SK-N-SH (cell line): ENCODE measurements at regions not wholly inside any gene's neighbourhood (a gene's known extent, or its start where the extent isn't known, plus 50 kb on each side); places are given as distances from the start of the nearest gene placed in this dataset.
A peak's percentile ranks its signal among the peaks of the same experiment; 100 is the strongest.

Experiments used
- CTCF ChIA-PET: fragments of 300-600, 350-600 bp; formaldehyde crosslinking; extraction: SDS; loops from one replicate; lab custom pipeline; 2021; lab: Yijun Ruan, JAX
- POLR2A ChIA-PET: fragments of 350-600 bp; sonication (Branson Sonifier 250); formaldehyde crosslinking; extraction: SDS; loops from one replicate; lab custom pipeline; 2020; ENCODE audit warnings: antibody characterized with exemption, inconsistent platforms; lab: Yijun Ruan, JAX
- DNase-seq: peaks from one replicate; pipeline ENCODE4 v3.0.0; 2012
- H2AFZ ChIP-seq: fragments of 200-600 bp; sonication (generic); 2 replicates; pipeline ENCODE4 v1.8.1; 2016; ENCODE audit warnings: antibody characterized with exemption, mild to moderate bottlenecking, low read depth
- H3F3A ChIP-seq: fragments of 200-600 bp; sonication (generic); replicated peaks from 2 replicates; pipeline ENCODE3; 2016; ENCODE audit warnings: antibody characterized with exemption, mild to moderate bottlenecking; ENCODE audit not compliant: insufficient read depth
- H3K27ac ChIP-seq, 2 experiments: fragments of 200-500 bp in 1 of 2; fragments of 200-600 bp in 1 of 2; sonication (Bioruptor generic) in 1 of 2; sonication (generic), shearing (Covaris generic) in 1 of 2; 2 replicates each; pipeline versions ENCODE4 v1.5.1 to v1.6.1; 2014 to 2016; ENCODE audit warnings: low read depth in 2 of 2, inconsistent platforms in 1 of 2, low read length in 1 of 2, mild to moderate bottlenecking in 1 of 2, mixed read lengths in 1 of 2
- H3K27me3 ChIP-seq: fragments of 200-600 bp; sonication (generic), shearing (Covaris generic); 2 replicates; pipeline ENCODE4 v1.6.1; 2016; ENCODE audit warnings: mixed run types; ENCODE audit not compliant: insufficient read depth
- H3K36me3 ChIP-seq, 2 experiments: fragments of 200-500 bp in 1 of 2; fragments of 200-600 bp in 1 of 2; sonication (Bioruptor generic) in 1 of 2; sonication (generic) in 1 of 2; replicated peaks in 1 of 2; 2 replicates each; pipeline versions ENCODE3 to v1.5.1; 2014 to 2016; ENCODE audit warnings: low read length in 1 of 2, mild to moderate bottlenecking in 1 of 2; ENCODE audit not compliant: insufficient read depth in 2 of 2, control insufficient read depth in 1 of 2
- H3K4me1 ChIP-seq, 2 experiments: fragments of 200-500 bp in 1 of 2; fragments of 200-600 bp in 1 of 2; sonication (Bioruptor generic) in 1 of 2; sonication (generic), shearing (Covaris generic) in 1 of 2; 2 replicates each; pipeline versions ENCODE4 v1.5.1 to v1.6.1; 2014 to 2016; ENCODE audit warnings: low read depth in 1 of 2, low read length in 1 of 2, mixed run types in 1 of 2; ENCODE audit not compliant: insufficient read depth in 2 of 2, control insufficient read depth in 1 of 2
- H3K4me2 ChIP-seq: fragments of 200-600 bp; sonication (generic), shearing (Covaris generic); 2 replicates; pipeline ENCODE4 v1.6.1; 2017; ENCODE audit warnings: mixed run types
- H3K4me3 ChIP-seq, 2 experiments: fragments of 200-500 bp in 1 of 2; fragments of 200-600 bp in 1 of 2; sonication (Bioruptor generic) in 1 of 2; sonication (generic), shearing (Covaris generic) in 1 of 2; 2 replicates each; pipeline versions ENCODE4 v1.5.1 to v1.8.1; 2014 to 2016; ENCODE audit warnings: low read depth in 2 of 2, inconsistent platforms in 1 of 2, low read length in 1 of 2, mild to moderate bottlenecking in 1 of 2, mixed read lengths in 1 of 2, moderate library complexity in 1 of 2
- H3K79me2 ChIP-seq: fragments of 200-600 bp; sonication (generic); 2 replicates; pipeline ENCODE4 v1.8.1; 2017; ENCODE audit warnings: mild to moderate bottlenecking; ENCODE audit not compliant: insufficient read depth
- H3K9ac ChIP-seq: fragments of 200-600 bp; sonication (generic); 2 replicates; pipeline ENCODE4 v1.6.1; 2017; ENCODE audit warnings: mixed run types
- H3K9me2 ChIP-seq: fragments of 200-600 bp; sonication (generic); 2 replicates; pipeline ENCODE4 v1.6.1; 2017; ENCODE audit warnings: mixed run types
- H3K9me3 ChIP-seq: fragments of 200-600 bp; sonication (generic); 2 replicates; pipeline ENCODE4 v1.6.1; 2017; ENCODE audit warnings: mixed run types, mild to moderate bottlenecking, moderate library complexity
- H4K20me1 ChIP-seq: fragments of 200-600 bp; sonication (generic); 2 replicates; pipeline ENCODE4 v1.6.1; 2017; ENCODE audit warnings: mild to moderate bottlenecking, mixed run types; ENCODE audit not compliant: insufficient read depth
- CHD2 ChIP-seq: fragments of 150-350 bp; IDR thresholded peaks from 2 replicates; pipeline ENCODE4 v1.6.1; 2018; ENCODE audit warnings: low read length; ENCODE audit not compliant: partially characterized antibody
- EP300 ChIP-seq, 2 experiments: IDR thresholded peaks; 2 replicates each; pipeline versions ENCODE4 v1.4.0 to v1.6.1; 2012; ENCODE audit warnings: borderline replicate concordance in 1 of 2, low read depth in 1 of 2, low read length in 1 of 2
- EZH2phosphoT487 ChIP-seq: fragments of 200-600 bp; sonication (generic); IDR thresholded peaks from 2 replicates; pipeline ENCODE4 v1.6.1; 2017; ENCODE audit warnings: low read depth, mixed run types, mild to moderate bottlenecking, antibody characterized with exemption, moderate library complexity, borderline replicate concordance
- FOSL2 ChIP-seq: IDR thresholded peaks from 2 replicates; pipeline ENCODE4 v1.4.0; 2012; ENCODE audit warnings: low read depth, mild to moderate bottlenecking, moderate library complexity, borderline replicate concordance
- FOXJ3 ChIP-seq: sonication (generic); formaldehyde crosslinking; IDR thresholded peaks from 2 replicates; pipeline ENCODE4 v1.5.1; 2020; ENCODE audit warnings: mild to moderate bottlenecking, missing genetic modification reagents
- FOXM1 ChIP-seq: IDR thresholded peaks from 2 replicates; pipeline ENCODE4 v1.4.0; 2012; ENCODE audit warnings: low read depth, mild to moderate bottlenecking
- JUND ChIP-seq: IDR thresholded peaks from 2 replicates; pipeline ENCODE4 v1.4.0; 2012
- MEF2A ChIP-seq: IDR thresholded peaks from 2 replicates; pipeline ENCODE4 v1.4.0; 2012; ENCODE audit warnings: low read depth, borderline replicate concordance
- MXI1 ChIP-seq: IDR thresholded peaks from 2 replicates; pipeline ENCODE4 v1.6.1; 2012; ENCODE audit warnings: mild to moderate bottlenecking, low read depth, low read length, improper control_type of control experiment
- NRF1 ChIP-seq: IDR thresholded peaks from 2 replicates; pipeline ENCODE4 v1.6.1; 2012; ENCODE audit warnings: low read depth, mild to moderate bottlenecking, low read length
- POLR2AphosphoS5 ChIP-seq: IDR thresholded peaks from 2 replicates; pipeline ENCODE4 v1.6.1; 2012; ENCODE audit warnings: low read depth, low read length
- RAD21 ChIP-seq: IDR thresholded peaks from 2 replicates; pipeline ENCODE4 v1.6.1; 2012; ENCODE audit warnings: mild to moderate bottlenecking, low read length
- RFX5 ChIP-seq: IDR thresholded peaks from 2 replicates; pipeline ENCODE4 v1.6.1; 2012; ENCODE audit warnings: mild to moderate bottlenecking, improper control_type of control experiment, low read length
- SIN3A ChIP-seq: IDR thresholded peaks from 2 replicates; pipeline ENCODE4 v1.6.1; 2012; ENCODE audit warnings: low read depth, mild to moderate bottlenecking, low read length, moderate library complexity, borderline replicate concordance
- SMC3 ChIP-seq: IDR thresholded peaks from 2 replicates; pipeline ENCODE4 v1.6.1; 2012; ENCODE audit warnings: low read depth, low read length, improper control_type of control experiment
- TAF1 ChIP-seq: IDR thresholded peaks from 2 replicates; pipeline ENCODE4 v1.6.1; 2012; ENCODE audit warnings: low read depth, mild to moderate bottlenecking, low read length, moderate library complexity, borderline replicate concordance
- TCF12 ChIP-seq: IDR thresholded peaks from 2 replicates; pipeline ENCODE4 v1.4.0; 2012
- TEAD4 ChIP-seq: IDR thresholded peaks from 2 replicates; pipeline ENCODE4 v1.4.0; 2012; ENCODE audit warnings: mild to moderate bottlenecking, borderline replicate concordance; ENCODE audit not compliant: insufficient read depth
- YY1 ChIP-seq: IDR thresholded peaks from 2 replicates; pipeline ENCODE4 v1.4.0; 2012; ENCODE audit warnings: low read depth, mild to moderate bottlenecking
- WGBS: methylation state at CpG from one replicate; pipeline ENCODE4 v1.1.6; 2017; ENCODE audit warnings: low lambda C conversion rate; 5-methylcytosine and 5-hydroxymethylcytosine counted together
- TF ChIP-seq, protein P1 (sequence below): IDR thresholded peaks from 2 replicates; pipeline ENCODE4 v1.6.1; 2012; ENCODE audit warnings: mild to moderate bottlenecking, low read depth, low read length, moderate library complexity
- TF ChIP-seq, protein P2 (sequence below): IDR thresholded peaks from 2 replicates; pipeline ENCODE4; 2012
- TF ChIP-seq, protein P3 (sequence below): IDR thresholded peaks from 2 replicates; pipeline ENCODE4 v1.4.0; 2012; ENCODE audit warnings: low read depth, borderline replicate concordance
- TF ChIP-seq, protein P4 (sequence below): IDR thresholded peaks from 2 replicates; pipeline ENCODE4 v1.4.0; 2012; ENCODE audit warnings: low read depth, borderline replicate concordance
- TF ChIP-seq, protein P5 (sequence below): fragments of 200-600 bp; sonication (generic); IDR thresholded peaks from 2 replicates; pipeline ENCODE4 v1.6.1; 2017; ENCODE audit warnings: antibody characterized with exemption, mild to moderate bottlenecking, moderate library complexity

DNA sequence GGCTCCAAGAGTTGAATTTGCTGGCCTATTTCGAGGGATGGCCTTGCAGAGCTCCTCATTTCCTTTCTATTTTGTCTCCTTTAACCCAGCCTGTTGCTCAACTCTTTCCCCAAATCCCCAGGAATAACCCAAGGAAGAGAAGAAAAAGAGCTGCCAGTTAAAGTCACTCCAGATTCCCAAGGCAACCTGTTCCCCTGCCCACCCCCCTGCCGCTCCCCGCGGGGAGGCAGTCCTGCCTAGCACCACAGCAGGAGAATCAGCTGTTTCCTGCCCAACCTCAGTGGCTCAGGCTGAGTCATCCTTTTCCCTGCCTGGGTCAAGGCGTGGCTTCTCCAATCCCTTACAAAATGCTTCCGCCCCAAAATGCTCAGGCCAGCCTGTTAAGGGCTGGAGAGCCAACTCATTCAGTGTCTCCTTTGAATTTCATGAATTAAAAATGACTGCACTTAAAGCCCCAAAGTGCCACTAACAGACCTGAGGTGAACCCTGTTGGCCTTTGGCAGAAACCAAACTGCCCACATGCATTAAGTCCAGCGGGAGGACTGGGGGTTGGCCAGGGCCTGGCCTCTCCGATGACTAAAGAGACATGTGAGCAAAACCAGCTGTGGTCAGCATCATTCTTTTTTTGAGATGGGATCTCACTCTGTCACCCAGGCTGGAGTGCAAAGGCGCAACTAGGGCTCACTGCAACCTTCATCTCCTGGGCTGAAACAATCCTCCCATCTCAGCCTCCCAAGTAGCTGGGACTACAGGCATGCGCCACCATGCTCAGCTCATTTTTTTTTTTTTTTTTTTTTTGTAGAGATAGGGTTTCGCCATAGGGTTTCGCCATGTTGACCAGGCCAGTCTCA, 83.2 kb upstream of the KIF5B start:
- H4K20me1 ChIP-seq: no peaks in the 10 kb centered on the region
- H3K9ac ChIP-seq: no peak overlapping the region; the same call in 1 of the 2 replicates
- H3K27me3 ChIP-seq: no peaks in the 10 kb centered on the region
- no peaks in the 10 kb centered on the region for H3K9me2 ChIP-seq
- H3K4me1 ChIP-seq: peaks cover 0 to 6% of the 10 kb centered on the region in 2 experiments; a peak in 1 of 4 replicates
- ChIA-PET POLR2A (no interaction called here), CTCF (no interaction called here)
- peak; percentile 20 for DNase-seq
- WGBS: 35% methylated on average over 12 of the region's 12 CpGs
- H3K9me3 ChIP-seq: no peaks in the 10 kb centered on the region
- peak overlapping the region; percentile 36 to 87; a peak in 3 of 4 replicates for H3K27ac ChIP-seq
- H3K4me2 ChIP-seq: peak overlapping the region; percentile 12
- H3K36me3 ChIP-seq: no peaks in the 10 kb centered on the region
- H2AFZ ChIP-seq: peak overlapping the region; percentile 82
- no peak overlapping the region for H3K4me3 ChIP-seq
- H3F3A ChIP-seq: peaks cover 7% of the 10 kb centered on the region
- no peaks in the 10 kb centered on the region for H3K79me2 ChIP-seq
- TF ChIP-seq, protein P1, sequence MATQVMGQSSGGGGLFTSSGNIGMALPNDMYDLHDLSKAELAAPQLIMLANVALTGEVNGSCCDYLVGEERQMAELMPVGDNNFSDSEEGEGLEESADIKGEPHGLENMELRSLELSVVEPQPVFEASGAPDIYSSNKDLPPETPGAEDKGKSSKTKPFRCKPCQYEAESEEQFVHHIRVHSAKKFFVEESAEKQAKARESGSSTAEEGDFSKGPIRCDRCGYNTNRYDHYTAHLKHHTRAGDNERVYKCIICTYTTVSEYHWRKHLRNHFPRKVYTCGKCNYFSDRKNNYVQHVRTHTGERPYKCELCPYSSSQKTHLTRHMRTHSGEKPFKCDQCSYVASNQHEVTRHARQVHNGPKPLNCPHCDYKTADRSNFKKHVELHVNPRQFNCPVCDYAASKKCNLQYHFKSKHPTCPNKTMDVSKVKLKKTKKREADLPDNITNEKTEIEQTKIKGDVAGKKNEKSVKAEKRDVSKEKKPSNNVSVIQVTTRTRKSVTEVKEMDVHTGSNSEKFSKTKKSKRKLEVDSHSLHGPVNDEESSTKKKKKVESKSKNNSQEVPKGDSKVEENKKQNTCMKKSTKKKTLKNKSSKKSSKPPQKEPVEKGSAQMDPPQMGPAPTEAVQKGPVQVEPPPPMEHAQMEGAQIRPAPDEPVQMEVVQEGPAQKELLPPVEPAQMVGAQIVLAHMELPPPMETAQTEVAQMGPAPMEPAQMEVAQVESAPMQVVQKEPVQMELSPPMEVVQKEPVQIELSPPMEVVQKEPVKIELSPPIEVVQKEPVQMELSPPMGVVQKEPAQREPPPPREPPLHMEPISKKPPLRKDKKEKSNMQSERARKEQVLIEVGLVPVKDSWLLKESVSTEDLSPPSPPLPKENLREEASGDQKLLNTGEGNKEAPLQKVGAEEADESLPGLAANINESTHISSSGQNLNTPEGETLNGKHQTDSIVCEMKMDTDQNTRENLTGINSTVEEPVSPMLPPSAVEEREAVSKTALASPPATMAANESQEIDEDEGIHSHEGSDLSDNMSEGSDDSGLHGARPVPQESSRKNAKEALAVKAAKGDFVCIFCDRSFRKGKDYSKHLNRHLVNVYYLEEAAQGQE: no peak
- TF ChIP-seq, protein P2, sequence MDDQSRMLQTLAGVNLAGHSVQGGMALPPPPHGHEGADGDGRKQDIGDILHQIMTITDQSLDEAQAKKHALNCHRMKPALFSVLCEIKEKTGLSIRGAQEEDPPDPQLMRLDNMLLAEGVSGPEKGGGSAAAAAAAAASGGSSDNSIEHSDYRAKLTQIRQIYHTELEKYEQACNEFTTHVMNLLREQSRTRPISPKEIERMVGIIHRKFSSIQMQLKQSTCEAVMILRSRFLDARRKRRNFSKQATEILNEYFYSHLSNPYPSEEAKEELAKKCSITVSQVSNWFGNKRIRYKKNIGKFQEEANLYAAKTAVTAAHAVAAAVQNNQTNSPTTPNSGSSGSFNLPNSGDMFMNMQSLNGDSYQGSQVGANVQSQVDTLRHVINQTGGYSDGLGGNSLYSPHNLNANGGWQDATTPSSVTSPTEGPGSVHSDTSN: peak; percentile 63
- TF ChIP-seq, protein P3, sequence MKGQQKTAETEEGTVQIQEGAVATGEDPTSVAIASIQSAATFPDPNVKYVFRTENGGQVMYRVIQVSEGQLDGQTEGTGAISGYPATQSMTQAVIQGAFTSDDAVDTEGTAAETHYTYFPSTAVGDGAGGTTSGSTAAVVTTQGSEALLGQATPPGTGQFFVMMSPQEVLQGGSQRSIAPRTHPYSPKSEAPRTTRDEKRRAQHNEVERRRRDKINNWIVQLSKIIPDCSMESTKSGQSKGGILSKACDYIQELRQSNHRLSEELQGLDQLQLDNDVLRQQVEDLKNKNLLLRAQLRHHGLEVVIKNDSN: 0 out of 2 replicates have a peak, but pooled peaks have one; percentile 22
- TF ChIP-seq RAD21 (no peak), FOXM1 (no peak), FOSL2 (peak; percentile 95), FOXJ3 (CRISPR knock-in tag) (no peak), TAF1 (no peak), SMC3 (no peak), CHD2 (no peak), JUND (peak; percentile 87), EZH2phosphoT487 (no peak), NRF1 (no peak), SIN3A (no peak; the same call in 1 of the 2 replicates), MEF2A (no peak), RFX5 (no peak), EP300 (IDR thresholded peaks at IDR 0.05; ENCODE audit: borderline replicate concordance in 1 of 2, low read depth in 1 of 2, low read length in 1 of 2) (peak in 1 of 2 experiments; percentile 64; a peak in 1 of 4 replicates), POLR2AphosphoS5 (peak; percentile 36; the same call in 1 of the 2 replicates), YY1 (no peak), TCF12 (peak; percentile 76), MXI1 (no peak), TEAD4 (no peak)
- TF ChIP-seq, protein P4, sequence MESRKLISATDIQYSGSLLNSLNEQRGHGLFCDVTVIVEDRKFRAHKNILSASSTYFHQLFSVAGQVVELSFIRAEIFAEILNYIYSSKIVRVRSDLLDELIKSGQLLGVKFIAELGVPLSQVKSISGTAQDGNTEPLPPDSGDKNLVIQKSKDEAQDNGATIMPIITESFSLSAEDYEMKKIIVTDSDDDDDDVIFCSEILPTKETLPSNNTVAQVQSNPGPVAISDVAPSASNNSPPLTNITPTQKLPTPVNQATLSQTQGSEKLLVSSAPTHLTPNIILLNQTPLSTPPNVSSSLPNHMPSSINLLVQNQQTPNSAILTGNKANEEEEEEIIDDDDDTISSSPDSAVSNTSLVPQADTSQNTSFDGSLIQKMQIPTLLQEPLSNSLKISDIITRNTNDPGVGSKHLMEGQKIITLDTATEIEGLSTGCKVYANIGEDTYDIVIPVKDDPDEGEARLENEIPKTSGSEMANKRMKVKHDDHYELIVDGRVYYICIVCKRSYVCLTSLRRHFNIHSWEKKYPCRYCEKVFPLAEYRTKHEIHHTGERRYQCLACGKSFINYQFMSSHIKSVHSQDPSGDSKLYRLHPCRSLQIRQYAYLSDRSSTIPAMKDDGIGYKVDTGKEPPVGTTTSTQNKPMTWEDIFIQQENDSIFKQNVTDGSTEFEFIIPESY: no peak
- TF ChIP-seq, protein P5, sequence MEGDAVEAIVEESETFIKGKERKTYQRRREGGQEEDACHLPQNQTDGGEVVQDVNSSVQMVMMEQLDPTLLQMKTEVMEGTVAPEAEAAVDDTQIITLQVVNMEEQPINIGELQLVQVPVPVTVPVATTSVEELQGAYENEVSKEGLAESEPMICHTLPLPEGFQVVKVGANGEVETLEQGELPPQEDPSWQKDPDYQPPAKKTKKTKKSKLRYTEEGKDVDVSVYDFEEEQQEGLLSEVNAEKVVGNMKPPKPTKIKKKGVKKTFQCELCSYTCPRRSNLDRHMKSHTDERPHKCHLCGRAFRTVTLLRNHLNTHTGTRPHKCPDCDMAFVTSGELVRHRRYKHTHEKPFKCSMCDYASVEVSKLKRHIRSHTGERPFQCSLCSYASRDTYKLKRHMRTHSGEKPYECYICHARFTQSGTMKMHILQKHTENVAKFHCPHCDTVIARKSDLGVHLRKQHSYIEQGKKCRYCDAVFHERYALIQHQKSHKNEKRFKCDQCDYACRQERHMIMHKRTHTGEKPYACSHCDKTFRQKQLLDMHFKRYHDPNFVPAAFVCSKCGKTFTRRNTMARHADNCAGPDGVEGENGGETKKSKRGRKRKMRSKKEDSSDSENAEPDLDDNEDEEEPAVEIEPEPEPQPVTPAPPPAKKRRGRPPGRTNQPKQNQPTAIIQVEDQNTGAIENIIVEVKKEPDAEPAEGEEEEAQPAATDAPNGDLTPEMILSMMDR: peak; percentile 38
